Epithelial cell of esophagus (primary cell): ENCODE measurements at regions not wholly inside any gene's neighbourhood (a gene's known extent, or its start where the extent isn't known, plus 50 kb on each side); places are given as distances from the start of the nearest gene placed in this dataset.

ENCODE experiments used
- DNase-seq: peaks from one replicate; pipeline ENCODE4 v3.0.0; 2010; ENCODE audit warnings: low read depth
- H3K4me3 ChIP-seq: 2 replicates; pipeline ENCODE4 v1.5.1; 2011; ENCODE audit warnings: mild to moderate bottlenecking, low read length, control low read depth
- CTCF ChIP-seq: IDR thresholded peaks from 2 replicates; pipeline ENCODE4 v1.5.1; 2011; ENCODE audit warnings: low read depth, mild to moderate bottlenecking, low read length, control low read depth, inconsistent platforms; ENCODE audit not compliant: insufficient read depth; ENCODE audit errors: missing control alignments

GRCh38 chr2:238739668-238740067, 108.2 kb upstream of the TWIST2 start:
- no peak for DNase-seq
- H3K4me3 ChIP-seq, result no peak overlapping the region
- TF ChIP-seq CTCF, result no peak

GRCh38 chr2:238741277-238741676, 106.6 kb upstream of the TWIST2 start:
- no peak for TF ChIP-seq CTCF
- DNase-seq, result no peak
- no peak overlapping the region for H3K4me3 ChIP-seq

GRCh38 chr2:238742066-238742465, 105.8 kb upstream of the TWIST2 start:
- H3K4me3 ChIP-seq, result no peak overlapping the region
- TF ChIP-seq CTCF, result no peak
- no peak for DNase-seq

GRCh38 chr2:238742664-238743063, 105.2 kb upstream of the TWIST2 start:
- no peak for TF ChIP-seq CTCF
- DNase-seq, result no peak
- no peak overlapping the region for H3K4me3 ChIP-seq

- no peak overlapping the region for H3K4me3 ChIP-seq
- DNase-seq, result no peak
Measured at GRCh38 chr2:238743243-238744065, 104.4 kb upstream of the TWIST2 start.

GRCh38 chr2:238744951-238745350, 102.9 kb upstream of the TWIST2 start:
- no peak overlapping the region for H3K4me3 ChIP-seq
- no peak for DNase-seq
- TF ChIP-seq CTCF, result no peak

More at GRCh38 chr2:238743243-238744065, 104.4 kb upstream of the TWIST2 start:
- TF ChIP-seq CTCF, result no peak

GRCh38 chr2:238745997-238746396, 101.9 kb upstream of the TWIST2 start:
- no peak for TF ChIP-seq CTCF
- H3K4me3 ChIP-seq, result no peak overlapping the region
- no peak for DNase-seq
